ENCODE measurements at regions not wholly inside any gene's neighbourhood (a gene's known extent, or its start where the extent isn't known, plus 50 kb on each side); places are given as distances from the start of the nearest gene placed in this dataset.
A peak's percentile ranks its signal among the peaks of the same experiment; 100 is the strongest.
"Not testable (repeated sequence)": the region's sequence is repeated elsewhere in the genome, so short reads cannot be mapped to it uniquely, and the experiment has no call there.

DNA sequence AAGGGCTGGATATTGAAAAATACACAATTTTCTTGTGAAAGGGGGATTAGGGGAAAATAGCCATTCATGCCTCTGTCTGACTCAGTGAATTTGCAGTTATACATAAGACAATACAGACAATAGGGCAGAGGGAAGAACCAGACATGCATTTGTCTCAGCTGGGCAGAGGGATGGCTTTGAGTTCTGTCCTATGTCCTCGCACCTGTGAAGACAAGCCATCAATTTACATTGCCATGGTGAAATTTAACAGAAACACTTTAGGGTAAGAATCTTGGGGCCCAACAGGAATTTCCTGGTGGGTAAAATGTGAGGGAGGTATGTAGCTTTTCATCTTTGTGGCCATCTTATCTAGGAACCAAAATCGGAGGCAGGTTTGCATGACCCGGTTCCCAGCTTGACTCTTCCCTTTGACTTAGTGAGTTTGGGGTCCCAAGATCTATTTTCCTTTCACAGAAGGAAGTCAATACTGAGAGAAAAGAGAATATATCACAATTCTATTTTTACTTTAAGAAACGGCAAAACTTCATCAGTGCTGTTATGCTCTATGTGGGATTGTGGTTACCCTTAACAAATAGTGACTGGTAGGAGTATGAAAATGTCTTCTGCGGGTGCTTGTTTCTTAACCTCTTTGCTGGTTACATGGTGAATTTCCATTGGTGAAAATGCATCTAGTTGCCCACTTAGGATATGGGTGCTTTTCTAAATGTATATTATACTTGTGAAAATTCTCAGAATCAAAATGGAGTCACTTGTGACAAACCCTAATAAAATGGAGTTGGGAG is 221.8 kb downstream of the SPP2 start:
- DNase-seq, result no peak

DNA sequence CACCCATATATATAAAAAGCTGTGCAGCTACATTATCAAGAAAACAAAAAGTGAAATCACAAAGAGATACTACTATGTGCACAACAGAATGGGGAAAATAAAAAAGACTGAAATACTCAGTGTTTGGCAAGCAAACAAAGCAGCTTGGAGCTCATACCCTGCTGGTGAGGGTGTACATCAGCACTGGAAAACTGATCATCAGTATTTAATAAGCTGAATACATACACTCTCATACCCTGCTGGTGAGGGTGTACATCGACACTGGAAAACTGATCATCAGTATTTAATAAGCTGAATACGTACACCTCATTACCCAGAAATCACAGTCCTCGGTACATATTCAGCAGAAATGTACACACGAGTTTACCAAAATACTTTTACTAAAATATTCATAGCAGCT is 220.8 kb downstream of the SPP2 start:
- no peak for DNase-seq

DNA sequence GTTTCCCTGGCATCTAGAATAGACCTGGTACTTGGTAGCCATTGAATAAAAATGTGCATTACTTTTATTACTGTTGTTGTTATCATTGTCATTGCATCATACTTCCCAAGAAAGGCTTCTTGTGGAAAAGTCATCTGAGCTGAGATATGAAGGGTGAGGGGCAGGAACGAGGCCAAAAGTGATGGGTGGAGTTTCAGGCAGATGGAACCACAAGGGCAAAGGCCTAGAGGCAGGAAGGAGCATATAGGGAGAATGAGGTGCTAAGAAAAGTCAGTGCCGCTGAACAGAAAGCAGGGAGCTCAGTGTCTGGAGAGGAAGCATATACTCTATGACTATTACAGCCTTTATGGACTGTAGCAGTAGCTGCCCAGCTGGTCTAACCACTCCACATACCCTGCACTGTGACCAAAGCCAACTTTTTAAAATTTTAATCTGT is 219.3 kb downstream of the SPP2 start:
- DNase-seq, result no peak

DNA sequence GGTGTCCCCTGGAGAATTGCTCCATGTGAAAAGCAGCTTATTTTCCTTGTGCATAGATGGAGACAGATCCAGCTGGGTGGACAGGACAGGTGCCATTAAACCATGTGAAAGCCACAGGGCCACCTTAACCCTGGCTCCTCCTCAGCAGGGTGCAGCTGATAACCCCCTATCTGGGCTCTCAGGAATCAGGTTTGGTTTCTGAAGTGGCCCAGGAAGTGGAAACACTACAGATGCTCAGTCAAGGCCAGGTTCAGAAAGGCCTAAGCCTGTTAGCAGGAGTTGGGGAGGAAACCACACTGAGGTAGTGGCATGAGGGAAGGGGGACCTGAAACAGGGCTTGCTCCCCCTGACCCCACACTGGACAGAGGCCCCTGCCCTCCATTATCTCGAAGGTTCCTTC is 217.0 kb downstream of the SPP2 start:
- no peak for DNase-seq

DNA sequence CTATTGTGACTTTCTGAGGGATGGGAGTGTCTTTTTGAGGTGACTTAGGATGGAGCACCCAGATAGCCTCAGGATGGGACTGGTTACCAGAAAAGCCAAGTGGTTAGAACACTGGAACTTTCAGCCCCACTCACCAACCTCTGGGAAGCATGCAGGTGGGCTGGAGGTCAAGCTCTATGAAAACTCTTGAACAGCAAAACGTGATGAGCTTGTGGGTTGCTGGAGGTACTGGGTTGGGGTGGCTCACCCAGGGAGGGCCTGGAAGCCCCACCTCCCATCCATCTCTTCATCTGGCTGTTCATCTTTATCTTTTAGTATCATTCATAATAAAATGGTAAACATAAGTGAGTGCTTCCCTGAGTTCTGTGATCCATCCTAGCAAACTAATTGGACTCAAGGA is 216.4 kb downstream of the SPP2 start:
- DNase-seq, result no peak

DNA sequence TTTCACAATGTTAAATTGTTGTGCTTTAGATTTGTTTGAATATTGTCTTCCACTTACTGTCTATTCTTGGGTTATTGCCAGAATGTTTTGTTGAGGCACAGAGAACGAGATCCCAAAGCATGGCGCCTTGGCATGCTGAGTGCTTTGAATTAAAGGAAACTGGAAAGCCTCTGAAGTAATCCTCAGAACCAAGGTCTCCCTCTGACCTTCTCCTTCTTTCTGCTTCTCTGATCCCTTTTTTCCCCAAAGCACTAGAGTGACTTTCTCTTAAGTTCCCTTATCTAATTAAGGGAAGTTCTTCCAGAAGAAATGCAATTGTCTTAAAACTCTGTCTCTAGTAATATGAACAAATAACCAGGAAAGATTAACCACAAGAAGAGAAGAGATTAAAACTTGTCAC is 214.7 kb downstream of the SPP2 start:
- DNase-seq, result no peak

DNA sequence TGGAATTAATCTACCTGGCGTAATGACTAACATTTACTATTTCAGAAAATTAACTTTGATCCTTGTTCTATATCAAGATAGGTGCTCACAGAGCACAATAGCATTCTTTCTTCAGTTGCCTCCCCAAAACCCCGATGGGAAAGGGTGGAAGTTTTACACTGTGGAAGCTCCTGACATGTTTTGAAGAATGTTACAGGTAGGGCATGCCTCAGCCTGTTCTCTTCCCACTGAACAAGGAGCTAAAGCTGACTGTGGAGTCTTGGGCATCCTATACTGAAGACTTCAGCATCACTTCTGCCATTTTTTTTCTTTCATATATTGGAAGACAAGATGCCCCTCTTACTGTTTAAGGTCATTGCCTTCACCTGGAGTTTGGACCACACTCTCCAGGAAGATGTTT is 211.2 kb downstream of the SPP2 start:
- DNase-seq, result no peak

DNA sequence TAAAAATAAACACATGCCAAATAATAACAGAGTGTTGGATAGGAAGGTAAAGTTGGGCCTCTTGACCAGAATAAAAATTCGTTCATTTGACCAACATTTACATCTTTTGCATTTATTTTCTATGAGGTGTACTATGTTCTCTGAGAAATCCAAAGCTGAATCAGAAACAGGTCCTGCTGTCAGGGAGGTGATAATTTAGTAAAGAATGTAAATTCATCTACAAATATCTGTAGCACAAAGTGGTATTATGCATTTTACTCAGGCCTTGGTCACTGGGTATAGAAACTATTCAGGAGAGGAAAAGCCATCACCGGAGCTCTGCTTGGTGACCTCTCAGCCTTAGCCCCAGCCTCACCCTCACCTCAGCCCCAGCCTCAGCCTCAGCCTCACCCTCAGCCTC is 208.9 kb downstream of the SPP2 start:
- no peak for DNase-seq

DNA sequence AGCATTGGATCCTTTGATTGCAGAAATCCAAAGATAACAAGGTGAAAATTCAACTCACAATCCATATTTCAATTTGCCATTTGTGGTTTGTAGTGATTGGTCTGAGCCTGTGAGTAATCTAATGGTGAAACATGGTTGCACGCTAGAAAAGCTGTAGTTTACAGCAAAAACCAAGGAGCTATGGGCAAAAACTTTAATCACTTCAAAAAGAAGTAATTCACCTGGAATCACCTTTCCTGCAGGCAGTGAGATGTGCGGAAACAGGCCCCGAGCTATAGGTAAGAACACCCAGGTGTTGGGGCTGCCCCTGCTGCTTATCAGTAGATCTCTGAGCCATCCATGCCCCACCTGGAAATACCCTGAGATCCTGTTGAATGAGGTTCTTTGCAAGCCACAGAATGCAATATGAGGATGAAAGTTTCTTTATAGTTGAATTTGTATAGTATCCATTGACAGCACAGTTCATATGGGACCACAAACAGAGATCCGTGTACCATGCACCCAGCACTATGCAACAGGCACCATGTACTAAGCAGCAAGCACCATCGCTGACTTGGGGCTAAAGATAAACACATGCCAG is 208.2 kb downstream of the SPP2 start:
- DNase-seq, result no peak

DNA sequence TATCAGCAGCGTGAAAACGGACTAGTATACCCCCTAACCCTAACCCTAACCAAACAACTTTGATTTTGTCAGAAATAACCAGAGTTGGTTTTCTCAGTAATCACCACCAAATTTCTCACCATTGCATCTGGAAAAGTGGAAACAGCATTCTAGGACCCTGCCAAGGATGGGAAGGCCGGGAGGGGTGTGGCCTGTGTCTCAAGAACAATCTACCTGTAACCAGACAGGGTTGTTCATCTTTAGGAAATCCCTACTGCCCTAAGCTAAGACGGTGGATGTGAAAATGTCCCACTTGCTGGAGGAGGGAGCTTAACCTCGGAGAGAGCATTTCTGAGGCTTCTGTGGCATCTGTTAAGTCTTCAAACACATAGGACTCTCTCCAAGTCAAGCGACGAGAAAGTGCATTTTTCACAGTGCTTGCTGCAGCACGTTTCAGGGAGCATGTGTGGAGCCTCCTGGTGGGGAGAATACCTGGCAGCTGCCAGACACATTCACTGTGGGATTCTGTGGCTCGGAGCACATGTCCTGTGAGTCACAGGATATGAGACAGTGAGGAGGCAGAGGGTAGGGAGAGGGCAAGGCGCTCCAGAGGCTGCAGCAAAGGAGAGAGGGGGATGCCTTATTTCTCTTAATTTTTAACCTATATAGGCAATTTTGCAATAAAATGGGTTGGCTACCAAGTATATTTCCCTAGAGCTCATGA is 207.5 kb downstream of the SPP2 start:
- DNase-seq, result peak in 1 of 5 donors; percentile 30

DNA sequence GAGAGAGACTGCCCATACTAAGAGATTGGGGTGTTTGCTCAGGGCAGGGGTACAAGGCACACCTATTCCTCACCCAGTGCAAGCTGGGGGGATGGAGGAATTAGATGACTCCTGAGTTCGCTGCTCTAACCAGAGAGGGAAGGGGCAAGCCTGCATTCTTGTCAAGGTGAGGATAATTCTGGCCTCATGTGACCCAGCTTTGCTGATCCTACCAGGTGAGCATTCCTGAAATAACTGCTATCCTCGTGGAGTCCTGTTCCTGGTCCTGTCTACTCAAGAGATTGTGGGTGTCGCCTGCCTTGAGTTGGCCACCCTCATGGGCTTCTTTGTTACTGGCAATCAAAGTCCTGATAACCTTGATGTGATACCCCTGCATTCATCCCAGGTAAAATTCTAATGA is 206.0 kb downstream of the SPP2 start:
- no peak for DNase-seq

DNA sequence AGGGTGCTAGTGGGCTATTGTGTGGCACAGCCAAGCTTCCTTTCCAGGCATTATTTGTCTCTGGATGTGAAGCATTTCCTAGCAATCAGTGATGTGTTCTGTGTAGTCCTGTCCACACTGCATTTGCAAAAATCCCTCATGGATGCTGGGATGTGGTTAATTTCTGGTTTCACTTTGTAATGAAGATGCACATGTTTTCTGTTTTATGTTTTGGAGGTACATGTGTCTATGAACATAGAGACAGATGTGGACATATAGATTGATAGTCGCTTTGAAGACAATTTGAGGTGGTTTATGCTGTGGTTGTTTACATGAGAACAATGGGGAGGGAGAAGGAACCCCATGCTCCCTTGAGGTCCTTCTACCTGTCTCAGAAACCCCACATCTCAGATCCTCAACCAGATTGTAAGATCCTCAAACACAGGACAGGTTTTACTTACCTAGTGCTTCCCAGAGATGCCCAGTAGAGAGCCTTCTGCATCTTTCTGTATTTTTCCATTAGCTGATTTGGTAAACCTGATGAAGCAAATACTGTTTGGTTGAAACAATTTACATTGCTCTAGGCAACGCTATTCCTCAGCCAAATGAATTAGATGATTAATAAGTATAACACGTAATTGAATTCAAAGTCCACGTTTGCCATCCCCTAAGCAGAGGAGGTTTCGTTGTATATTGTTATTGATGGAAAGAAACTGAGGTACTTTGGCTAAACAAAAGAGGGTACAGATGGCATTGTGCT is 204.4 kb downstream of the SPP2 start:
- DNase-seq, result no peak

DNA sequence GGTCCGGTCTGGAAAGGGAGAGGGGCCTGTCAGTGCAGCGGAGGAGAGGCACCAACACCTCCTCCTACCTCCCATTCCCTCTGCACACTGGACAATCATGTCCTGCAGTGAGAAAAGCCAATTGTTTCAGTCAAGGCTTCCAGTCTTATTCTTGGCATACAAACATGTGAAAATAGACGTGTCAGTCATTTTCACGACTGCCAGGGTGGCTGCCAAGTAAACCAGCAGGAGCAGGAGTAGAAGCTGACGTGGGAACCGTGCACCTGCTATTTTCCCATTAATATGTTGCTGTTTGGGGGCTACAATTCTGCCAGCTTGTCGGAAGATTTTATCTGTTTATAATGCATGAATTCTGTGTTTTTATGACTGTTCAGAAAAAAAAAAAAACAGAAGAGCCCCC is 202.3 kb downstream of the SPP2 start:
- DNase-seq, result no peak

DNA sequence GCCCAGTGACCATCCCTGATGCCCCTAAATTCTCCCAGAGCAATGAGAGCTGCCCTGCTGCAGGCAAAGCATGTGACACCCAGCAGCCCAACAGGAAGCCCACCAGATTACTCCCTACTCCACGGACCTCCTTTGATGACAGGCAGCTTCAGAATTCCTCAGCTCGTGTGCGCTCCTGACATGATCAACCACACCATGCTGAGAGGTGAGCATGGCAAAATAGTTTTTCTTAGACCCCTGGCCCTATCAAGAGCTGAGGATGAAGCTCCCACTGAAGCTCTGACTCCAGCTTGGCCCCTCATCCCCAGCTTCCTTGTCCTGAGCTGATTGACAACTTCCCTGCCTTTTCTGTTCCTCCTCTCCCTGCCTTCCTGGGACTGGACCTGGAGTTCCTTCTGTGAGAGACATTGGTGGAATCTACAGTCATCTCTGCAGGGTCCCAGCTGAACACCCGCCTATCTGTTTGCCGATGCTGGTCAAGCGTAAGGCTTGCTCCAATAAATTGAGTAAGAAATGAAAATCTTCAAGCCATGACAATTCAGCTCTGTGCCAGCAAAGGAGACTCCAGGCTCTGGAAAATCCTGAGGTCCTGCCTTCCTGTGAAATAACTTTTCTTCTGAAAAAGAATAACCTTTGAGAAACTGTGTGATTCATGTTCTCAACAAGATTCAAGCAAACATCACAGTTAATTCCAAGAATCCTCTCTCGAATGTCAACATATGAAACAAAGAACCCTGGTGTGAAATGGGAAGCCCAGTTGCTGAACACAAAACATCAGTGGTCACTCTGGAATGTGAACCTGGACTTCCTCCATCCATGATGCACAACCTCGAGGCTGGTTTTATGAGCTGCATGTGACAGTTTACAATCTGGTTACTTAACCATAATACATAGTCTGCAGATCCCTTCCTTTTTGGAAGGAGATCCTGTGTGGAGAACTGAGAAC is 201.1 kb downstream of the SPP2 start:
- no peak for DNase-seq

DNA sequence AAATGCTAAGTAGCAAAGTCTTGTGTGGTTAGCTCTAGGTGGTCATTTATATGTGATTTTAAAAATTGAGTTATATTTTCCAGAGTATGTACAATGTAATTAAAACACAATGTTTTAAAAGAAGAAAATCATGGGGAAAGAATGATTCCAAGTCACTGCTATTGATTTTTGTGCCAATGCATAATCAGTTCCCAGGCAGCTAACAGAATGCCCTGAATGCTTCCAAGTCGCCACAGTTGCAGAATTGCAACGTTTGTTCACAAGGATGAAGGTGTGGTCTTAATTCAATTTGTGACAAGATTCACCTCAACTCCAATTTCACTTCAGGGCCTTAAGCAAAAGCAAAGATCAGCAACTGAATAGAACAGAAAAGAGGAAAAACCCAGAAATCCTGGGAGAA is 200.4 kb downstream of the SPP2 start:
- no peak for DNase-seq

DNA sequence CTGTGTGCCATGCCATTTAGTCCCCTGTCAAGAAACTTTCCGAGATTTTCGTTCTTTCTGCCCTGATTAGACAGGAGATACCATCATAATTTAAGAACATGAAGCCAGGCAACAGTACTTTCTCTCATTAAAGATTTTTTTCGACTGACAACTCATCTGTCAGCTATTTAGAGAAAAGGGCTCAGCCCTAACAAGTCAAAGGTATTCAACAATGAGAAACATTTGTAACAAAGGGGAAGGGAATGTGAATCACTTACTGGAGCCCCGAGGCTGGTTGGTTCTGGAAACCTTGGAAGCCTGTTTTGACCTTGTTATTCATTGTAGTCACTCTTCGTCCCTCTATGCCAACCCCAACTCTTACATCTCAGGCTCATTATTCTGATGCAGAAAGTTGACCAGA is 199.4 kb downstream of the SPP2 start:
- no peak for DNase-seq

DNA sequence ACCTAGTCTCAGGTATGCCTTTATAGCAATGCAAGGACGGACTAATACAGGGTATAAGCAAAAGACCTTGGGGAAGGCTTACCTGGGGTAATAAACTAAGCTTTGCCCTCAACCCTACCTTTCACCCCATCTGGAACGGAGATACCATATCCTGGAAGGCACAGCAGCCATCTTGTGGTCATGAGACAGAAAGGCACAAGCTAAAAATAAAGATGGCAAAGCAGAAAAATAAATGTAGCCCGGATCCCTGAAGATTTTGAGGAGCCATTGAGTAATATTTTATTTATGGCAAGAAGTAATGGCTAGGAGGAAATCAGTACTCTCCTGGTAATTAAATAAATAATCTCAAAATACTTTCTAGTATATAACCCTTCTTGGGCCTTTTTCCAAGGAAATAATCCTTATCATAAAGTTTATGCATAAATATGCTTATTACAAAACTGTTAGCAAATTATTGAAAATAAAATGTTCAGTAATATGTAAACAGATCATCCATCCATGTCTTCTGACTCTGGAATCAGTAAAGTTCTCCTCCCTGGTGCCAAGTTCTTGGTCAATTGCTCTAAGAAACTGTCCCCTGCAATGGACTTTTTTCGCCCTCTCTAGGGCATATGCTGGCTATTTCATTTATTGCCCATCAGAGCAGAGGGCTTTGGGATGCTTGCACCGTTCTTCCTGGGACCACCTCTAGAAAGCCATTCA is 198.7 kb downstream of the SPP2 start:
- no peak for DNase-seq

DNA sequence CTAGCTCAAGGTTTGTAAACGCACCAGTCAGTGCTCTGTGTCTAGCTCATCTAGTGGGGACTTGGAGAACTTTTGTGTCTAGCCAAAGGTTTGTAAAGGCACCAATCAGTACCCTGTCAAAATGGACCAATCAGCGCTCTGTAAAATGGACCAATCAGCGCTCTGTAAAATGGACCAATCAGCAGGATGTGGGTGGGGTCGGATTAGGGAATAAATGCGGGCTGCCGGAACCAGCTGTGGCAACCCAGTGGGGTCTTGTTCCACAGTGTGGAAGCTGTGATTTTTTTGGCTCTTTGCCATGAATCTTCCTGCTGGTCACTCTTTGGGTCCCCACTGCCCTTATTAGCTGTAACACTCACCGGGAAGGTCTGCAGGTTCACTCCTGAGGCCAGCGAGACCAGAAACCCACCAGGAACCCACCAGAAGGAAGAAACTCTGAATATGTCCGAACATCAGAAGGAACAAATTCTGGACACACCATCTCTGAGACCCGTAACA is 197.8 kb downstream of the SPP2 start:
- DNase-seq, result not testable (repeated sequence)

DNA sequence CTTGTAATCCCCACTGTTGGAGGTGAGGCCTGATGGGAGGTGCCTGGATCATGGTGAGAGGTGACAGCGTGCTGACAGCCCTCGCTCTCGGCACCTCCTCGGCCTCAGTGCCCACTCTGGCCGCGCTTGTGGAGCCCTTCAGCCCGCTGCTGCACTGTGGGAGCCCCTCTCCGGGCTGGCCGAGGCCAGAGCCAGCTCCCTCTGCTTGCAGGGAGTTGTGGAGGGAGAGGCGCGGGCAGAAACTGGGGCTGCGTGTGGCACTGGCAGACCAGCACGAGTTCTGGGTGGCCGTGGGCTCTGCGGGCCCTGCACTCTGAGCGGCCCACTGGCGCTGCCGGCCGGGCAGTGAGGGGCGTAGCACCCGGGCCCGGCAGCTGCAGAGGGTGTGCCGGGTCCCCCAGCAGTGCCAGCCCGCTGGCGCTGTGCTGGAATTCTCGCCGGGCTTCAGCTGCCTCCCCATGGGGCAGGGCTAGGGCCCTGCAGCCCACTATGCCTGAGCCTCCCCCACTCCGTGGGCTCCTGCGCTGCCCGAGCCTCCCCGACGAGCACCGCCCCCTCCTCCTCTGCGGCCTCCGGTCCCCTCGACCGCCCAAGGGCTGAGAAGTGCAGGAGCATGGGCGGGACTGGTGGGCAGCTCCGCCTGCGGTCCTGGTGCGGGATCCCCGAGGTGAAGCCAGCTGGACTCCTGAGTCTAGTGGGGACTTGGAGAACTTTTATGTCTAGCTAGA is 197.1 kb downstream of the SPP2 start:
- DNase-seq, result no peak

DNA sequence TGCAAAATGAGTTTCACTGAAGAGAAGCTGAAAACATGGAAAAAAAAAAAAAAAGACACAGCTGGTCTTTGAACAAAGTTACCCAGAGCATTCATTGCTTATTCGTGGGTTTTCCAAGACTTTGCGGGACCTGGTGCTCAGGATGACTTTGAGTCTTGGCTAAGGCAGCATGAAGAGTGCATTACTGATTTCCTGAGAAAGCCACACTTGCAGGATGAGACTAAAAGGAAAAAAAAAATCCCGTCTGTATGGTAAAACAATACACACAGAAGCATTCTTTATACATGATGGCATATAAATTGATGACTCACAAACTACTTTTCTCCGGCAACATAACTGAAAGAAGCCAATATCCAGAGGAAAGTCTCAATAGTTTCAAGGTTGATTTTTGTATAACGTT is 195.4 kb downstream of the SPP2 start:
- DNase-seq, result no peak
